K562 (cell line): ENCODE measurements at regions not wholly inside any gene's neighbourhood (a gene's known extent, or its start where the extent isn't known, plus 50 kb on each side); places are given as distances from the start of the nearest gene placed in this dataset.

Source experiments
- BHLHE40 ChIP-seq: IDR thresholded peaks from 2 replicates; pipeline ENCODE4 v1.6.1; 2011; ENCODE audit warnings: low read length, improper control_type of control experiment
- COPS2 ChIP-seq: fragments of 450-650 bp; conservative IDR thresholded peaks from 2 replicates; pipeline ENCODE4 v1.6.1; 2016; ENCODE audit warnings: mild to moderate bottlenecking, moderate library complexity
- CREB1 ChIP-seq, 2 experiments: sonication (generic) in 1 of 2; formaldehyde crosslinking in 1 of 2; IDR thresholded peaks; 2 replicates each; pipeline versions ENCODE4 v1.6.1 to v1.8.0; 2012 to 2022; ENCODE audit warnings: inconsistent platforms in 1 of 2, mild to moderate bottlenecking in 1 of 2, missing genetic modification reagents in 1 of 2, moderate library complexity in 1 of 2
- DIDO1 ChIP-seq: fragments of 450-650 bp; IDR thresholded peaks from 2 replicates; pipeline ENCODE4 v1.6.1; 2016; ENCODE audit warnings: low read depth, missing biosample characterization, missing genetic modification characterization
- HDAC3 ChIP-seq: fragments of 450-650 bp; IDR thresholded peaks from 2 replicates; pipeline ENCODE4 v1.6.1; 2018; ENCODE audit warnings: borderline replicate concordance, mild to moderate bottlenecking, moderate library complexity; ENCODE audit not compliant: partially characterized antibody
- HIVEP1 ChIP-seq: fragments of 250-450 bp; sonication (Bioruptor Pico); IDR thresholded peaks from 2 replicates; pipeline ENCODE4 v1.4.0; 2020; ENCODE audit warnings: mild to moderate bottlenecking
- MCM2 ChIP-seq: fragments of 450-650 bp; IDR thresholded peaks from 2 replicates; pipeline ENCODE4 v1.6.1; 2017; ENCODE audit warnings: low read depth, mild to moderate bottlenecking
- MTA3 ChIP-seq: fragments of 450-650 bp; formaldehyde crosslinking; IDR thresholded peaks from 2 replicates; pipeline ENCODE4 v1.6.1; 2017; ENCODE audit warnings: mild to moderate bottlenecking, borderline replicate concordance
- NONO ChIP-seq, 2 experiments: fragments of 200-400 bp in 1 of 2; fragments of 450-650 bp in 1 of 2; formaldehyde crosslinking in 1 of 2; IDR thresholded peaks; 2 replicates each; pipeline ENCODE4 v1.6.1; 2017; ENCODE audit warnings: low read depth in 2 of 2, mild to moderate bottlenecking in 2 of 2, moderate library complexity in 2 of 2, low read length in 1 of 2
- RBM25 ChIP-seq: fragments of 200-400 bp; formaldehyde crosslinking; IDR thresholded peaks from 2 replicates; pipeline ENCODE4 v1.6.1; 2018; ENCODE audit warnings: low read length, low read depth, moderate library complexity; ENCODE audit not compliant: severe bottlenecking
- RUNX1 ChIP-seq: sonication (generic); IDR thresholded peaks from 2 replicates; pipeline ENCODE4 v1.6.1; 2016; ENCODE audit warnings: antibody characterized with exemption, low read depth
- SNRNP70 ChIP-seq: fragments of 200-400 bp; formaldehyde crosslinking; optimal IDR thresholded peaks from 2 replicates; pipeline ENCODE3; 2017; ENCODE audit warnings: low read depth, low read length
- TAF7 ChIP-seq: fragments of 450-650 bp; IDR thresholded peaks from 2 replicates; pipeline ENCODE4 v1.6.1; 2016; ENCODE audit warnings: missing genetic modification characterization, missing compliant biosample characterization
- TRIM28 ChIP-seq: fragments of 450-650 bp; IDR thresholded peaks from 2 replicates; pipeline ENCODE4 v1.6.1; 2017
- XRCC4 ChIP-seq: IDR thresholded peaks from one replicate; pipeline ENCODE4 v1.6.1; 2011; ENCODE audit not compliant: insufficient read depth, insufficient read length; ENCODE audit errors: extremely low read depth
- ZFP1 ChIP-seq: fragments of 450-650 bp; formaldehyde crosslinking; IDR thresholded peaks from 2 replicates; pipeline ENCODE4 v1.4.0; 2020; ENCODE audit warnings: mild to moderate bottlenecking, mixed read lengths
- ZNF165 ChIP-seq: fragments of 250-450 bp; sonication (Bioruptor Pico); IDR thresholded peaks from 2 replicates; pipeline ENCODE4 v1.4.0; 2020; ENCODE audit warnings: borderline replicate concordance
- ZNF212 ChIP-seq: fragments of 450-650 bp; formaldehyde crosslinking; IDR thresholded peaks from 2 replicates; pipeline ENCODE4 v1.4.0; 2020; ENCODE audit warnings: mild to moderate bottlenecking
- TF ChIP-seq, protein P1 (sequence below): fragments of 200-800 bp; sonication (Bioruptor generic); IDR thresholded peaks from 2 replicates; pipeline ENCODE4 v1.6.1; 2017; ENCODE audit warnings: missing genetic modification characterization, missing compliant biosample characterization
- TF ChIP-seq, protein P2 (sequence below): sonication (generic); formaldehyde crosslinking; IDR thresholded peaks from 2 replicates; pipeline ENCODE4 v1.8.0; 2022; ENCODE audit warnings: mild to moderate bottlenecking, missing genetic modification reagents

DNA sequence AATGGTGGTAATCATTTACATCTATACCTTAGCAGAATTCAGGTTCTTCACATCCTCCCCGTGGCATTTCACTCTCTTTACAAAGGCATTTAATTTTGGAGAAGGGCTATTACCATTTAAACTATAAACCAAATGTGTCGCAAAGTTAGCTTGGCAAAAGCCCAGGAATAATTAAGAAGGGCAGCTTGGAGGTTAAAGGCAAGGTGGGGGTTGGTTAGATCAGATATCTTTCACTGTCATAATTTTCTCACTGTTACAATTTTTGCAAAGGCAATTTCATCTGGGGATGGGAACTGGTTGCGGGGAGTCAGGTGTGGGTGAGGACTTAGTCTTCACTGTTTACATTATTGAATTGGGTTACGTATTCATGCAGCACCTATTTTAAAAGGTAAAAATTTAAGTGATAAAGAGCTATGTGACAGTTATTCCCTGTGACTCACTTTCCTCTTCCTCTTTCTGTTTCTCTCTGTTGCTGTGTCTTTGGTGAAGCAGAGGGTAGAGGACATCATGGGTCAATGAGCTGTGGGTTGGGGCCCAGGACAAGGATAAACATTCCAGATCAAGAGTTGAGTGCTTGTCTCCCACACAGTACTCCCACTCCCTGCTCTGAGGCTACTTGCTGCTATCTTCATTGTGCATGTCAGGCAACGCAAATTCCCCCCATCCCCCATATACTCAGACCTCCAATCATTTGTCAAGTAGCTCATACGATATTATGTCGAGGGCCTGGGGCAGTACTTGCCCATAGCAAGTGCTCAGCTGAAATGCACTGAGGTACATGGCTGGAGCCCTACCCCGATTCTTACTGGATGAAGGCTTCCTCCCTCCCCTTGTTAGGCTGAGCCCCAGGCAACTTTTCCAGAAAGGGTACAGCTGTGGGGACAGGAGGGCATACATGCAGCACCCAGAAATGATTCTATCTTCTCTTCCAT, 223.1 kb upstream of the MYLIP start (continued):
- TF ChIP-seq ZNF165: no peak
- no peak for TF ChIP-seq ZFP1 (CRISPR knock-in tag)
- TF ChIP-seq, protein P1, sequence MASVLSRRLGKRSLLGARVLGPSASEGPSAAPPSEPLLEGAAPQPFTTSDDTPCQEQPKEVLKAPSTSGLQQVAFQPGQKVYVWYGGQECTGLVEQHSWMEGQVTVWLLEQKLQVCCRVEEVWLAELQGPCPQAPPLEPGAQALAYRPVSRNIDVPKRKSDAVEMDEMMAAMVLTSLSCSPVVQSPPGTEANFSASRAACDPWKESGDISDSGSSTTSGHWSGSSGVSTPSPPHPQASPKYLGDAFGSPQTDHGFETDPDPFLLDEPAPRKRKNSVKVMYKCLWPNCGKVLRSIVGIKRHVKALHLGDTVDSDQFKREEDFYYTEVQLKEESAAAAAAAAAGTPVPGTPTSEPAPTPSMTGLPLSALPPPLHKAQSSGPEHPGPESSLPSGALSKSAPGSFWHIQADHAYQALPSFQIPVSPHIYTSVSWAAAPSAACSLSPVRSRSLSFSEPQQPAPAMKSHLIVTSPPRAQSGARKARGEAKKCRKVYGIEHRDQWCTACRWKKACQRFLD: peak; percentile 90; the same call in 1 of the 2 replicates
- TF ChIP-seq, protein P2, sequence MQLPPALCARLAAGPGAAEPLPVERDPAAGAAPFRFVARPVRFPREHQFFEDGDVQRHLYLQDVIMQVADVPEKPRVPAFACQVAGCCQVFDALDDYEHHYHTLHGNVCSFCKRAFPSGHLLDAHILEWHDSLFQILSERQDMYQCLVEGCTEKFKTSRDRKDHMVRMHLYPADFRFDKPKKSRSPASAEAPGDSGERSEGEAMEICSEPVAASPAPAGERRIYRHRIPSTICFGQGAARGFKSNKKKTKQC (CRISPR knock-in tag): 0 out of 2 replicates have a peak, but pooled peaks have one; percentile 41
- TF ChIP-seq HIVEP1 (CRISPR knock-in tag): no peak; the same call in 1 of the 2 replicates
- 0 out of 2 replicates have a peak, but pooled peaks have one; percentile 54 for TF ChIP-seq ZNF212 (CRISPR knock-in tag)
- peak; percentile 66 for TF ChIP-seq CREB1 (IDR thresholded peaks at IDR 0.05)
- TF ChIP-seq CREB1 (CRISPR knock-in tag; IDR thresholded peaks at IDR 0.05): peak; percentile 14; the same call in 1 of the 2 replicates
- no peak for TF ChIP-seq XRCC4
- TF ChIP-seq HDAC3: peak; percentile 95
- no peak for TF ChIP-seq TAF7 (tag)
- peak; percentile 38 for TF ChIP-seq RBM25
- peak; percentile 54; the same call in 1 of the 2 replicates for TF ChIP-seq TRIM28
- TF ChIP-seq SNRNP70: no peak
- peak; percentile 93 for TF ChIP-seq RUNX1
- TF ChIP-seq NONO (IDR thresholded peaks at IDR 0.05; ENCODE audit: low read depth in 2 of 2, low read length in 1 of 2): peak in 1 of 2 experiments; percentile 34; a peak in 1 of 4 replicates
- TF ChIP-seq COPS2: no peak
- TF ChIP-seq MCM2: no peak
- peak; percentile 91 for TF ChIP-seq MTA3
- TF ChIP-seq BHLHE40: peak; percentile 72; the same call in 1 of the 2 replicates
- peak; percentile 17; the same call in 1 of the 2 replicates for TF ChIP-seq DIDO1 (tag)
